Activated naive CD4-positive, alpha-beta T cell treated with anti-CD3 and anti-CD28 coated beads, Interleukin-2, amount 50 U/mL, for 72 hours (primary cell): ENCODE measurements at regions not wholly inside any gene's neighbourhood (a gene's known extent, or its start where the extent isn't known, plus 50 kb on each side); places are given as distances from the start of the nearest gene placed in this dataset.
"Not testable (repeated sequence)": the region's sequence is repeated elsewhere in the genome, so short reads cannot be mapped to it uniquely, and the experiment has no call there.

Experiments
- ATAC-seq, 2 donors: fragments of 150-1000 bp; cut with Tn5 transposase; 2 replicates each; pipeline ENCODE4 v1.10.0; 2021; ENCODE audit warnings: mild to moderate bottlenecking in 2 of 2, moderate library complexity in 2 of 2
- DNase-seq, 2 donors: peaks; one replicate each; pipeline ENCODE4 v3.0.0; 2021 to 2022; ENCODE audit warnings: low spot score in 2 of 2
- H3K27ac Mint-ChIP-seq, 2 donors: one replicate each; pipeline ENCODE4 v1.8.0; 2022; ENCODE audit warnings: mild to moderate bottlenecking in 2 of 2, mixed read lengths in 2 of 2
- H3K36me3 Mint-ChIP-seq, 2 donors: one replicate each; pipeline ENCODE4 v1.8.0; 2022; ENCODE audit warnings: mixed read lengths in 2 of 2
- H3K9me3 Mint-ChIP-seq, 2 donors: one replicate each; pipeline ENCODE4 v1.8.0; 2022; ENCODE audit warnings: mixed read lengths in 2 of 2

DNA sequence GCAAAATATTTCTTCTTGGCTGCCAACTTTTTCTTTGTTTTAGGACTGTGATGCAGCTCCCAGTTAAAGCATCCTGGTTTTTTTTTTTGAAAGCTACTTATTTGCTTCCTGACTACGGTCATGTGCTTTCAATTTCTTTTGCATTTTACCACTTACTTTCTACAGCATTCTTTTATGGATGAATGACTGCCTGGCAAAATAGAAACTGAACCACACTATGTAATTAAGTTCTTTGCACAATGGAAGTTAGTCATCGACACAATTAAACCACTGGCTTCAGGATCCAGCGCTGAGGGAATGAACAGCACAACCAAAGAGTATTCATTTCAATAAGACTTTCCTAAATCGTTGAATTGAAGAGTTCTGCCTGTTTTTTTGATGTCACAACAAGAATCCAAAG is 82.2 kb upstream of the EPHA3 start:
- no peaks in the 10 kb centered on the region for H3K9me3 Mint-ChIP-seq
- no peaks in the 10 kb centered on the region for H3K36me3 Mint-ChIP-seq

DNA sequence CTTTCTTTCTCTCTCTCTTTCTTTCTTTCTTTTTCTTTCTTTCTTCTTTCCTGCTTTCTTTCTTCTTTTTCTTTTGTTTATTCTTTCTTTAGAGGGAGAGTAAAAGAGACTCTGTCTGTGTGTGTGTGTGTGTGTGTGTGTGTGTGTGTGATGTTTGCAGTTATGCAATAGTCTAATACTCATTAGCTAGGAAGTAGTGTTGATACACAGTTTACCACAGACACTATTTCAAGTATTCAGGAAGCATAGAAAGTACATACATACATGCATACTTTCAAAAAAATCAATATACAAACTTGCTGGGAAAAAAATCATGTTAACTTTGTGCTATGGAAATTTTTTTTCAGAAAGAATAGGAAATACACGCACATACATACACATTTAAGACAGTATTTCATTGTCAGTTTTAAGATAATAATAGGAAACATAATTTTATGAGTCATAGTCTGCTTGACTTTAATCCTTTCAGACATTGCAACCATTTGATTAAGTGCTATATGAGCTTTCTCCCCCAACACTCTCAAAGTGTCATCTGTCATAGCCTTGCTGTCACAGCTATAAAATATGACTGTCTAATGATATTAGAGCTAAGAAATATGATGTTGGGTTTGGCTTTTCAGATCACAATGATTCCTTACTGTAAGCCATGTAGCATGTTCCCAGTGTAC is 74.9 kb upstream of the EPHA3 start:
- Mint-ChIP-seq H3K9me3 (peaks cover 2 to 9% of the 10 kb centered on the region in 2 donors), H3K36me3 (no peaks in the 10 kb centered on the region), H3K27ac (no peak overlapping the region)
- ATAC-seq (no peak), DNase-seq (no peak)

More for the DNA sequence above, 82.2 kb upstream of the EPHA3 start:
- DNase-seq (no peak), ATAC-seq (no peak)
- no peak overlapping the region for H3K27ac Mint-ChIP-seq

DNA sequence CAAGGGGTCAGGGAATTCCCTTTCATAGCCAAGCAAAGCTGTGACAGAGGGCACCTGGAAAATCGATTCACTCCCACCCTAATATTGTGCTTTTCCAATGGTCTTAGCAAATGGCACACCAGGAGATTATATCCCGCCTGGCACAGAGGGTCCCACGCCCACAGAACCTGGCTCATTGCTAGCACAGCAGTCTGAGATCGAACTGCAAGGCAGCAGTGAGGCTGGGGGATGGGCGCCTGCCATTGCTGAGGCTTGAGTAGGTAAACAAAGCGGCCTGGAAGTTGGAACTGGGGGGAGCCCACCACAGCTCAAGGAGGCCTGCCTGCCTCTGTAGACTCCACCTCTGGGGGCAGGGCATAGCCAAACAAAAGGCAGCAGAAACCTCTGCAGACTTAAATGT is 72.7 kb upstream of the EPHA3 start:
- peaks cover 4 to 17% of the 10 kb centered on the region in 2 donors for H3K9me3 Mint-ChIP-seq
- H3K27ac Mint-ChIP-seq, H3K36me3 Mint-ChIP-seq, ATAC-seq, DNase-seq: not testable (repeated sequence)

DNA sequence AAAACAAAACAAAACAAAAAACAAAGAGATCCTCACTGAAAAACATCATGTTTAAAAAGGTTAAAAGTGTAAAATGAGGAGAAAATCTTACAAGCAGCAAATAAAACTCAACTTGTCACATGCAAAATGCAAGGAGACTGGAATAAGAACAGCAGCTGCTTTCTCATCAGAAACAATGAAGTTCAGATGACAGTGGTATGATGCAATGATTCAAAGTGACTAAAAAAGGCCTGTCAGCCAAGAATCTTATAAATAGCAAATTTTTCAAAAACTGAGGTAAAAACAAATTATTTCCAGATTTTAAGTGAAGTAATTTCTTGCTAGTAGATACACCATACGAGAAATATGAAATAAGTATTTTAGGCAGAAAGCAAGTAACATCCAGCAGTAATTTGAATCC is 68.6 kb upstream of the EPHA3 start:
- no peak overlapping the region for H3K27ac Mint-ChIP-seq
- H3K36me3 Mint-ChIP-seq: no peaks in the 10 kb centered on the region
- DNase-seq (no peak), ATAC-seq (no peak)
- H3K9me3 Mint-ChIP-seq: peaks cover 4 to 17% of the 10 kb centered on the region in 2 donors

DNA sequence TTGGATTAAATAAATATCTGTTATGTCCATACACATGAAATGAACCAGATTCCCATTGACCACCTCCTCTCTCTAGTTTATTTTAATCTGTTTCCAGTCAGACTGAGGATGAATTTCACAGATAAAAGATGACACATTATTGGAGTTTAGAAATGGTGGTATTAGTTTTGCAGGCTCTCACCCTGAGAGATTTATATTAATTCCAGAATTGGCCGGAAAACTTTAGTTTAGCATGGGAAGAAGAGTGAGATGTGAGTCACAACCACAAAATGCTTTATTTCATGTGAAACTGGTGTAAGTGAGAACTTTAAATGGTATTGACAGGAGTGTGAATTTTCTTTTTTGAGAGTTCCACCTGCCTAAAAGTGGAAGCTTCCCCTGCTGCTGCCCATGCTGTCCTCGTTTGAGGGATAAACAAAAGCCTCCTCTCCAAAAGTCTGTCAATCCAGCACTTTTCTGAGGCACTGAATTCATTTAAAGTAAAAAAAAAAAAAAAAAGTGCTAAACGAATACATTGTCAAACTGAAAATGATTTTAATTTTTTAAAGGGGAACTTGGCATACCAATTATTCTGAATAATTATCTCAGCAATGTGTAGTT is 65.1 kb upstream of the EPHA3 start:
- H3K9me3 Mint-ChIP-seq: peaks cover 4 to 9% of the 10 kb centered on the region in 2 donors

DNA sequence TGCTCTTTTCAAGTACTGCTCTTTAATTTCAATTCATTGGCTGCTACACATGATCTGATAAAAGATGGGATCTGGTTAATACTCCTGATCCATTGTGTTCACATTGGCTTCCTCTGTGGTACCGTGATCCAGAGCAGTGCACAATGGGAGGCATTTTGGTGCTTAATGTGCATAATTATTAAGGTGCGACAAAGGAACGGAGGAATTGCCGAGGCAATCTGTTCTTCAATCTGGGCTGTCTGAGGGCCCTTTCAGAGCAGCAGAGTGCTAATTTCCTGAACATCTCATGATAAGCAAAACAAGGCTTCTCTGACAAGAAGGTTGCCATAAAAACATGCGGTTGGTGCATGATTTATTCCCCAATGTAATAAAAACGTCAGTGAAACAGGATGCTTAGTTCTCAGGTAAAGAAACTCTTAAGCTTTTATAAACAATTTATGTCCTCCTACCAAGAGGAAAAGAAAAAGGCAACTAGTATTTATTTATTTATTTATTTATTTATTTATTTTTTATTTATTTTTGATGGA is 64.0 kb upstream of the EPHA3 start:
- Mint-ChIP-seq H3K27ac (no peak overlapping the region), H3K9me3 (no peaks in the 10 kb centered on the region), H3K36me3 (no peaks in the 10 kb centered on the region)
- no peak for ATAC-seq
- DNase-seq: no peak

More for the DNA sequence above, 65.1 kb upstream of the EPHA3 start:
- Mint-ChIP-seq H3K36me3 (no peaks in the 10 kb centered on the region), H3K27ac (no peak overlapping the region)
- ATAC-seq (no peak), DNase-seq (no peak)

DNA sequence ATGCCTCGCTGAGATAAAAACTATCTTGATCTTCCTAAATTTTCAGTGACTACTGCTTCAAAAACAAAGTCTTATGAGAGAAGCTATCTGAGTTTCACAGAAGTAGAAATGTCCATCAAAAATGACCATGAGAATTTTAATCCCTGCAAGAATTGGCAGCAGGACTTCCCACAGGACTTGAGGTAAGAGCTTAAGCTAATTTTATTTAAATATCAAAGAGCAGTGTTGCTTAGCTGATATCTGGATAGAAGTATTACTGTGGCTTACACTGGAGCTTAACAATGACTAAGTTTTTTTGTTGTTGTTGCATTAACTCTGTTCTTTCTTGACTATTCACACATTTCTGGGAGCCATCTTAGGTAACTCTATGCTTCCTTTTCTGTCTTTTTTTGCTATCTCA is 60.8 kb upstream of the EPHA3 start:
- ATAC-seq (no peak), DNase-seq (no peak)
- peaks cover 4 to 6% of the 10 kb centered on the region in 2 donors for H3K9me3 Mint-ChIP-seq
- H3K27ac Mint-ChIP-seq: no peak overlapping the region
- no peaks in the 10 kb centered on the region for H3K36me3 Mint-ChIP-seq

DNA sequence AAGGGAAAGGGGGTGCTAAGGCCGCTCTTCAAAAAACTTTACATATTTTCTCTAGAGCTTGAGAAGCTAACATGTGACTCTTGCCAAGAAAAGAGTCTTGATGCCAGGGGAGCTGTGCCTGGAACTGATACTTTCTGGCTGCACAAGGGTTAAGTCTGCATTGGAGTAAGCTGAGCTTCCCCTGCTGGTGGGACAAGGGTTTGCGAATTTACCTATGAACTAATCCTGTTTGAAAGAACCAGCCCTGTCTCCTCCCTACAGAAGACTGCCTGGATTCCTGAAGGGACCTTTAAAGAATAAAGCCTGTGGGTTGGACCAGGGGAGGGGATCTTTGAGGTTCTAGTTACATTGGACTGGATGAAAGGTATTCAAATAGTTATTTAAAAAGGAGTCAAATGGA is 58.3 kb upstream of the EPHA3 start:
- DNase-seq: no peak

DNA sequence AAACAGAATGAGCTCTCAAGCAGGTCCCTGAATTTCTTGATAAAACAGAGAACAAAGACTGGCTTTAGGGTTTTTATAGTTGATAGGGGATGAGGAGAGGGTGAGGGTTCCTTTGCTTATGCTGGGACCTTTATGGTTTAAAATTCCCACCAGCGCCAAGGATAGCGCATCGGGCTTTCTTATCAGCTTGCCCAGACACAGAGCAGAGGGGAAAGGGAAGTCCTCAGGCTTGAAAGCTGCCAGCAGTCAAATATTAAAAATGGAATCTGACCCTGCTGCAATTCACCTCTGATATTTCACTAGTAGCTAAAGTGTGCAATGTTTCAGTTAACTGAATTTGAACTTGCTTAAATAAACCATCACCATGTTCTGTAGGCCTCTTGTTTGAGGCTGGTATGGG is 55.0 kb upstream of the EPHA3 start:
- DNase-seq (no peak), ATAC-seq (no peak)
- Mint-ChIP-seq H3K9me3 (peaks cover 6 to 10% of the 10 kb centered on the region in 2 donors), H3K36me3 (no peaks in the 10 kb centered on the region), H3K27ac (no peak overlapping the region)

More for the DNA sequence above, 58.3 kb upstream of the EPHA3 start:
- ATAC-seq: no peak
- Mint-ChIP-seq H3K9me3 (peaks cover 4 to 6% of the 10 kb centered on the region in 2 donors), H3K36me3 (no peaks in the 10 kb centered on the region), H3K27ac (no peak overlapping the region)

DNA sequence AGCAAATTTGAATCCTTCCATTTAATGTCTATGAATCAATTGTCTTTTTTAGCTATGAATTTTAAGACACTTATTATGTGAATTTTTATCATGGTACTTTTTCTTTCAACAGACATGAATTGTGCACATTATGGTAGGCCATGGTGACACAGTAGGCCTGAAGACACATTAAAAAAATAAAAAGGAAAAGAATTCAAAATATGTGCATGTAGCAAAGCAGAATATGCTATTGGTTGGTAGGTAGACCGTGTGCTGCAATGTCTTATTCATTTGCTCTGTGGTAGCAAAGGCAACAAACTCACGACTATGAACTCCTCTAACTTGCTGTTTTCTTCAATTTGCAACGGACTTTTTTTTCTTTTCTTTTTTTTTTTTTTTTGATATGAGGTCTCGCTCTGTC is 50.0 kb upstream of the EPHA3 start:
- DNase-seq: no peak
- no peaks in the 10 kb centered on the region for H3K36me3 Mint-ChIP-seq
- H3K9me3 Mint-ChIP-seq: peaks cover 0 to 14% of the 10 kb centered on the region in 2 donors
- no peak overlapping the region for H3K27ac Mint-ChIP-seq
- no peak for ATAC-seq
